ENCODE measurements at regions not wholly inside any gene's neighbourhood (a gene's known extent, or its start where the extent isn't known, plus 50 kb on each side); places are given as distances from the start of the nearest gene placed in this dataset.

DNA sequence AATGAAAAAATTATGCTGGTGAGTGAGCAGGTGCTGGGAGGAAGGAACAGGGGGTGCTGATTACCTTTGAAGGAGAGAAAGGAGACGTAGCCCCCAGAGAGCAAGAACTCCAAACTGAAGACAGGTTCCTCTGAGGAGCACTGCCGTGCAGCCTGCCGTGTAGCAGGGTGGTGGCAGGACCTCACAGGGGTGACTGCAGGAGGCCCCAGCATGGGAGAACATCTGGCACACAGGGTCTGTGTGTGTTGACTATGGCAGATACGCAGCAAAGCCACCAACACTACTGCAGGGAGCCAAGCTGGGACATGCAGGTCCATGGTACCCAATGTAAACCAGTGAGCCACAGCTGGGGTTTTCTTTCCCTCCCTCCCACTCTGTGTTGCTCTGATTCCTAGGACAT lies 192.1 kb upstream of the PDE1C start:
- no peak for DNase-seq

DNA sequence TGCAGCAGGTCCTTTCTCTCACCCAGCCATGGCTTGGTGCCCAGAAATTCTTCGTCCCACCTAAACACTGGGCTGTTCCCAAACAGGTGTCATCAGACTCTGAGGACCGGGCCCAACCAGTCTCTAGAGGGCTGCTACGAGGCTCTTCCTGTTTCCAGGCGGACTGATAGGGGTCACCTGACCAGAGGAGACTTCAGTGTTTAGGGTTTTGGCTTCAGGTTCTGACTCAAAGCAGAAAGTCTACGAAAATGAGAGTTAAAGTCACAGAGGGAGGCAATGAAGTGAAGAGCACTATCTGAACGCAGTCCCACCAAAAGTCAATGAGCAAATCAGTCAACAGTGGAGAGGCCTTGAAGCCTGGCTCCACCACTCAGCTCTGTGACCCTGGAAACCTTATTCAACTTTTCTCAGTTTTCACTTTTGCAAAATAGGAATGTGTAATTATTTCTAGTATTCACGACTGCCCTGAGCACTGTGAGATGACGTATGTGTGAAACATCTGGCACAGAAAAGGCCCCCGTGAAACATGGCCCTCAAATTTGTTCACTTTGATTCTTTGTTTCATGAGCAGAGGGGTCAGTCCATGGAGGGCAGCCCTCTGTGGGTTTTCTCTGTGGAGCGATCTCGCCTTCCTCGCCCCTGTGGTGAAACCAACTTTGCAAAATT lies 189.9 kb upstream of the PDE1C start:
- DNase-seq = no peak

GRCh38 chr7:32258265-32258664 lies 188.1 kb upstream of the PDE1C start:
- no peak for DNase-seq

GRCh38 chr7:32257621-32258020 lies 187.4 kb upstream of the PDE1C start:
- DNase-seq = no peak

DNA sequence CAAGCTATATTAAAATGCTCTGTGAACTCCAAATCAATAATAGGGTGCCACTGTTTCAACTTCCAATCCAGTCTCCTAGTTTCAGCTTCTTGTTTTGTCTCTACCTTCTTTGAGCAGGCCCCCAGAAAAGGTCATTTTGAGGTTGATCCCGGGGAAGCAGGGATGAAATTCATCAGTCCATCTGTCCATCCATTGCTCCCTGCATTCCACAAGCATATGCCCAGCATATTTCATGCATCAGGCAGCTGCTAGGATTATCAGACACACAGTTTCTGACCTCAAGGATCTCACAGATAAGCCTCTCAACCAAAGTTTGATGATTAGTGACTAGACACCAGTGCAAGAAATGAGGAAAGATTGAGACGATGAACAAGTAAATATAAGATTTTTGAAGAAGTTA lies 186.6 kb upstream of the PDE1C start:
- no peak for DNase-seq

GRCh38 chr7:32256376-32256775 lies 186.2 kb upstream of the PDE1C start:
- DNase-seq = no peak

GRCh38 chr7:32255036-32255435 lies 184.8 kb upstream of the PDE1C start:
- DNase-seq = no peak

GRCh38 chr7:32253299-32253698 lies 183.1 kb upstream of the PDE1C start:
- no peak for DNase-seq

GRCh38 chr7:32251659-32252058 lies 181.5 kb upstream of the PDE1C start:
- no peak for DNase-seq

DNA sequence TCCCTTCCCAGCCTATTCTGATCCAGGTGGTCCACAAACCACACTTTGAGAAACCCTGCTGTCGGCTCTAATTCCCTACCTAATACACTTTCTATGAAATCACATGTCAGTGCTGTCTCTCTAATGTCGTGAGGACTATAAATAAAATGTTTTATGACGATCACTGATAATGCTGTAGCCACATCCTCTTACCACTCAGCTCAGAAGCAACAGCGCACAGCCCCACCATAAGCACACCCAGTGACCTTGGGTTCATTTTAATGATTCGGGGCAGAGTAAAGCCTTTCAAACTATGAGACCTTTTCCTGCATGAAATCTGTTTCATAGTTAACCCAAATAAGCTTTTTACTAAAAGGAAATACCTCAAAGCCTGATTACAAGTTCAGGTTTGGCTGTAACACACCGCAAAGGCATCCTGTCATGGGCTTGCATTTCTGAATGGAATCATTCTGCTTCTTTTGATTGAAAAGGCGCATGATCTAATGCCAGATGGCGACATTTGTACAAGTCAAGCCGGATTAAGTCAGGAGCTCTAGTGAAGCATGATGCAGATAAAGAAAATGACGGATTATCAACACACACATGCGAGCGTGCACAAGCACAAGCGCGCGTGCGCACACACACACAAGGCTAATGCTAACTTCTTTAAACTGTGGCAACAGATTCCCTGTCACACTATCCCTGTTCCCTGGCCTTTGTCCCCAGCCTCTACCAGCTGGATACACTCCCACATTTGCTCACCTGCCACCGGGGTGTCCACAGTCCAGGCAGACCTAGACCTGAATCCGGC lies 180.5 kb upstream of the PDE1C start:
- no peak for DNase-seq

DNA sequence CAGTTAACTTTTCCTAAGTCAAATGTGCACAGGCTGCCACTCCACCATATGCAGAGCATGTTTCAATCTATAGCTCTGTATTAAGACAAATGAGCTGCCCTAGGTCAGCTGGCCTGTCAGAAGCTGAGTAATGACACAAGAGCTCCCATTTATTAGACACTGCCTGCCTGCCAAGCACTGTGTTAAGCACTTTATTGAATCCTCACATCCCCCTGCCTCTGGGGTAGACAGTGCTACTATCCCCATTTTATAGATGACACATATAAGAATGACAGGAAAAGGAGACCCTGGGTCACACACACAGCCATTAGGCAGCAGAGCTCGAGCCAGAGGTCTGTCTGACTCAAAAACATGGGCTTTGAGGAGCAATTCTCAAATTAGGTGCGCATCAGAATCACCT lies 179.8 kb upstream of the PDE1C start:
- no peak for DNase-seq

DNA sequence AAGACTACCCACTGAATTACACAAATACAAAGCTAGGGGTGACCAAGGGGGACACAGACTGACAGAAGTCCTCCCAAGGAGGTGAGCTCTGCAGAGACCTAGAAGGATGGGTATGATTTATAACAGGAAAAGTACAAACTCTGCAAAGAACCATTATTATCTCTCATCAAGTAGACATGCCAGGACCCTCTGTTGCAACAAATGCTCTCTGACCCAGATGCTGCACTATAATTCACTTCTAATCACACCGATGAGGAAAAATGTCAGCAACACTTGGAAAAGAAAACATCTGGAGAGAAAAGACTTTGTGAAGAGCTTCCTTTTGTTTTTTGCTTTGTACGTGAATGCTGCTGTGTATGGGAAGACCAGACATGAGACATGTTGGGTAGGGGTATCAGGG lies 178.3 kb upstream of the PDE1C start:
- DNase-seq = no peak

- DNase-seq = no peak
These were observed 174.7 kb upstream of the PDE1C start for GRCh38 chr7:32244806-32245345.

DNA sequence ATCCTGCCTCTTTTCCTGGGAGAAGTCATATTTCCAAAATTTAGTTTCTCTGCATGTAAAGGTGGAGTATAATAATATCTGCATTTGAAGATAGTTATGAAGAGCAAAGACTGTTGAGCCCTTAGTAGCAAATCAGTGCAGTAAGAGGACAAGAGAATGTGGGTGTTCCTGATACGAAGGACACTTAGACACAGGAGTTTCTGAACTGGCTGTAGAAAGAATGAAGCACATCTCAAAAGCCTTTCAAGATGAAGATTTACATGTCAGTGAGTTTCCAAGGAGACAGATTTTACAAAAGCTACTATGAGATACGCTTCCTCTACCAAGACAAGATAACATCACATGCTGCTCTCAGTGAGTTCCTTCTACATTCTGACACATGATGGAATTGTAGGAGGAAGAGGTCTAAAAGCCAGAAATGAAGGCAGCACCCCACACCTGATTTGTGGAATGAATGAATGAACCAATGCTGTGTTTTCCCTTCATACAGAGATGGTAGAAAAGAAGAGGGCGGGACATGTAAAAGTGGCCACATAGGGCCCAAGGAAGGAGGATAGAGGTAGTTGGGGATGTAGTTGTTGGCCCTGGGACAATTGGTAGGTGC lies 173.6 kb upstream of the PDE1C start:
- DNase-seq = no peak

- DNase-seq = no peak
These were observed 172.2 kb upstream of the PDE1C start for GRCh38 chr7:32242436-32242835.

GRCh38 chr7:32241636-32242035 lies 171.4 kb upstream of the PDE1C start:
- no peak for DNase-seq

DNA sequence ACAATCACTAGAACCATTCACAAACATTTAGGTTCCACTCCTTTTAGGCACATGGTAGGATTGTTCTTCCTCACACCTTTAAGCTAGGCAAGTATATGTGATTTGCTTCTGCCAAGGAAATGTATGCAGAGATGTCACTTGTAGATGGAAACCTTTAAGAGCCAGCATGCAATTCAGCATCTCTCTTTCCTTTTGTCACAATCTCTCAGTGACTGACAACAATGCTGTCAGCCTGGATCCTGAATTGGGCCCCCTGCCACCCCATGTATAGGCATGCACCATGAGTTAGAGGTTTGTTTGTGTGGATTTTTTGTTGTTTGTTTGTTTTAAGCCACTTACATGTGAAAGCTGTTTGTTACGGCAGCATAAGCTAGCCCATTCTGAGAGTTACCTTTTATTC lies 169.6 kb upstream of the PDE1C start:
- DNase-seq = no peak

GRCh38 chr7:32228601-32229000 lies 158.4 kb upstream of the PDE1C start:
- no peak for DNase-seq

GRCh38 chr7:32227746-32228145 lies 157.5 kb upstream of the PDE1C start:
- no peak for DNase-seq

GRCh38 chr7:32224276-32224675 lies 154.1 kb upstream of the PDE1C start:
- DNase-seq = no peak

GRCh38 chr7:32223721-32224120 lies 153.5 kb upstream of the PDE1C start:
- no peak for DNase-seq

DNA sequence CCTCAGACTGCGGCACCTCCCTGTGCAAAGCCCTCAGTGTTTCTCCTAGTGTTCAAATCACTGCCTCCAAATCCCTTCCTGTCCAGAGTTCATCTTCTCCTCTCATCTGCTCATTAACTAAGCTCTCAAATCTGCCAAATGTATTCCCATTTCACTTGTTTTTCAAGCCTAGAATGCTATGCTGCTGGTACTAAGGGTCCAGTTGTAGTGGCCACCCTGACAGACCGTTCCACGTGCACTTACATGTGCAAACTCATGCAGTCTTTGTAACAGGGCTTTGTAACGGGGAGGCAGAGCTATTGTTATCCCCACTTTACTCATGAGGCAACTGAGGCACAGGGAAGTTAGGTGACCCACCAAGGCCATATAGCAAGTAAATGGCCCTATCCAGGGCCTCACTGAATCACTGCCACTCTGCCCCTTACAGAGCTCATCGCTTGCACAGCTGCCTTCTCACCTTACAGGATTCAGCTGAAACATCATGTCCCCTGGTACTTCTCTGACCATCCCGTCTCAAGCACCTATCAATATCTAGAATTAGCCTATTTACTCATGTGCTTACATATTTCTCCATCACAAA lies 153.0 kb upstream of the PDE1C start:
- DNase-seq = no peak

- no peak for DNase-seq
These were observed 152.2 kb upstream of the PDE1C start for GRCh38 chr7:32222251-32222900.

All from CD4-positive, alpha-beta T cell treated with Interleukin-4 for 1 hour (primary cell).